Uterus (tissue), 2 donors: ENCODE measurements at regions not wholly inside any gene's neighbourhood (a gene's known extent, or its start where the extent isn't known, plus 50 kb on each side); places are given as distances from the start of the nearest gene placed in this dataset.

Experiments used
- POLR2A ChIP-seq, 2 donors: fragments of 450-650 bp; IDR thresholded peaks; one replicate each; pipeline ENCODE4 v1.6.1; 2016; ENCODE audit warnings: antibody characterized with exemption in 2 of 2, mild to moderate bottlenecking in 1 of 2, moderate library complexity in 1 of 2
- TF ChIP-seq, protein P1 (sequence below), 4 experiments: fragments of 200-600 bp in 2 of 4; fragments of 450-650 bp in 2 of 4; sonication (generic) in 2 of 4; IDR thresholded peaks; one replicate each; pipeline ENCODE4 v1.5.1; 2016 to 2019; ENCODE audit warnings: antibody characterized with exemption in 4 of 4, mild to moderate bottlenecking in 2 of 4, moderate library complexity in 1 of 4

DNA sequence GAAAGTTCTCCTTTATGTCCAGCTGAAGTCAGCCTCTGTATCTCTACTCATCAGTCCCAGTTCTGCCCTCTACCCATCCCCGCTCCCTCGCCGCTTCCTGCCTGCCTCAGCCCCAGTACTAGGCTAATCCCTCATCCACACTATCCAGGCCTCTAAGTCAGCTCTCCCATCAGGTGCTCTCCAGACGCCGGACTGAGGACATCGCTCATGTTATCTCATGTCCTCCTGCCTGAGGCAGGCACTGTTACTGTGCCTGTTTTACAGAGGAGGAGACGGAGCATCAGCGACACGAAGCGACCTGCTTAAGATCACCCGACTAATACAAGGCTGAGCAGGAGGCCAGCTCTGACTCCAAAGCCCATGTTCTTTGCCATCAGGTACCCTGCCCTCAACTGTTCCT, 57.3 kb upstream of the RUNX3 start:
- TF ChIP-seq POLR2A (IDR thresholded peaks at IDR 0.05), result no peak
- TF ChIP-seq, protein P1, sequence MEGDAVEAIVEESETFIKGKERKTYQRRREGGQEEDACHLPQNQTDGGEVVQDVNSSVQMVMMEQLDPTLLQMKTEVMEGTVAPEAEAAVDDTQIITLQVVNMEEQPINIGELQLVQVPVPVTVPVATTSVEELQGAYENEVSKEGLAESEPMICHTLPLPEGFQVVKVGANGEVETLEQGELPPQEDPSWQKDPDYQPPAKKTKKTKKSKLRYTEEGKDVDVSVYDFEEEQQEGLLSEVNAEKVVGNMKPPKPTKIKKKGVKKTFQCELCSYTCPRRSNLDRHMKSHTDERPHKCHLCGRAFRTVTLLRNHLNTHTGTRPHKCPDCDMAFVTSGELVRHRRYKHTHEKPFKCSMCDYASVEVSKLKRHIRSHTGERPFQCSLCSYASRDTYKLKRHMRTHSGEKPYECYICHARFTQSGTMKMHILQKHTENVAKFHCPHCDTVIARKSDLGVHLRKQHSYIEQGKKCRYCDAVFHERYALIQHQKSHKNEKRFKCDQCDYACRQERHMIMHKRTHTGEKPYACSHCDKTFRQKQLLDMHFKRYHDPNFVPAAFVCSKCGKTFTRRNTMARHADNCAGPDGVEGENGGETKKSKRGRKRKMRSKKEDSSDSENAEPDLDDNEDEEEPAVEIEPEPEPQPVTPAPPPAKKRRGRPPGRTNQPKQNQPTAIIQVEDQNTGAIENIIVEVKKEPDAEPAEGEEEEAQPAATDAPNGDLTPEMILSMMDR (IDR thresholded peaks at IDR 0.05), result no peak
